ENCODE measurements at regions not wholly inside any gene's neighbourhood (a gene's known extent, or its start where the extent isn't known, plus 50 kb on each side); places are given as distances from the start of the nearest gene placed in this dataset.

DNA sequence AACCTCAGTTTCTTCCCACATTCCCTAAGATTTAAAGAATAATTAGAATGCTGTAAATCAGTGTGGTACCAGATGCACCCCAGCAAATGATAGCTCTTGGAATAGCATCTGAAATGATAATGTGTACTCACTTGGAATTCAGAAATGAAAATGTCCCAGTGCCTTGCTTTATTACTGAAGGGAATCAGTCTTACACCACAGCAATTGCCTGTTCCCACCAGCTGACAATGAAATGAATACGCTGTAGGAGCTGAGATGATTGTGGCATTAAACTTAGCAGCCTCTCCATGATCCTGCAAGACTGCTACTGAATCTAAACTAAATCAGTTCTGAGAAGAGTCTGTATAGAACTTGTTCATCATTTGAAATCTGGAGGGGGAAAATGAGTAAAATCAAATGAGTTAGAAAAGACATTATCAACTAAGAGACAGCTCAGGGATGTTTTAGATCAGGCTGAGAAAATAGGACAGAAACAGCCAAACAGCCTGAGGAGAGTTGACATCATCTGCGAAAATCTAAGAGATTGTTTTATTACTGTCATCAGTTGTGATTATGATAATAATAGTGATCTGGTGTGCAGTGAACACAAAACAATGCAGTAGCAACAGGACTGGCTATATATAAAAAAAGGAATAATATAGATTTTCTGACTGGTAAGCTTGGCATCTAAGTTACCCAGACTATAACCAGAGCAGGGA is 108.6 kb upstream of the SLC13A1 start:
- H2BK12ac ChIP-seq (ENCODE audit: insufficient read length, low read depth, low read length), result no peak overlapping the region
- no peaks in the 10 kb centered on the region for H3K9me3 ChIP-seq (ENCODE audit: control insufficient read depth, low read depth, low read length)
- no peaks in the 10 kb centered on the region for H3K79me2 ChIP-seq (ENCODE audit: insufficient read depth, low read length)
- no peak overlapping the region for H4K8ac ChIP-seq (replicated peaks; ENCODE audit: insufficient read length, low read depth, low read length)
- H4K91ac ChIP-seq (ENCODE audit: insufficient read length, low read depth, low read length), result no peak overlapping the region
- H3K9ac ChIP-seq (ENCODE audit: extremely low read depth, insufficient read length, low read length), result no peak overlapping the region
- H2BK15ac ChIP-seq (ENCODE audit: low read depth, low read length), result no peak overlapping the region
- no peak overlapping the region for H3K4ac ChIP-seq (ENCODE audit: low read depth, low read length)
- no peak overlapping the region for H3K4me2 ChIP-seq (ENCODE audit: insufficient read depth, insufficient read length, low read length)
- Mint-ChIP-seq H3K4me3 (no peak overlapping the region), H3K9me3 (no peaks in the 10 kb centered on the region), H3K4me1 (peaks cover 5 to 8% of the 10 kb centered on the region in 2 experiments), H3K27me3 (ENCODE audit: low read depth) (no peaks in the 10 kb centered on the region), H3K36me3 (ENCODE audit: insufficient read depth in 1 of 3, low read depth in 3 of 3) (no peaks in the 10 kb centered on the region), H3K27ac (no peak overlapping the region)
- no peak overlapping the region for H2AK5ac ChIP-seq (ENCODE audit: insufficient read length, low read length)
- no peak overlapping the region for H2BK5ac ChIP-seq (ENCODE audit: insufficient read length, low read length)
- H3K79me1 ChIP-seq (ENCODE audit: insufficient read depth, low read depth, low read length, poor library complexity, severe bottlenecking), result no peaks in the 10 kb centered on the region
- no peak overlapping the region for H2BK120ac ChIP-seq (ENCODE audit: low read depth, low read length, poor library complexity, severe bottlenecking)
- no peak overlapping the region for H3T11ph ChIP-seq (ENCODE audit: low read length)
- WGBS (ENCODE audit: extremely low coverage, insufficient read length, low lambda C conversion rate), result no CpG with 5 or more reads among the region's 2 CpGs
- H3K18ac ChIP-seq (ENCODE audit: insufficient read length, low read depth, low read length), result no peak overlapping the region
- no peak for DNase-seq
- H3K27me3 ChIP-seq (ENCODE audit: insufficient read depth, low read length), result no peaks in the 10 kb centered on the region
- no peak overlapping the region for H2AFZ ChIP-seq (ENCODE audit: low read length)
- H4K5ac ChIP-seq (ENCODE audit: insufficient read length, low read depth, low read length), result no peak overlapping the region
- H2BK20ac ChIP-seq (ENCODE audit: low read depth, low read length, poor library complexity, severe bottlenecking), result no peak overlapping the region
- no peak overlapping the region for H3K27ac ChIP-seq (ENCODE audit: insufficient read length, low read depth, low read length)
- no peak overlapping the region for H3K23ac ChIP-seq (ENCODE audit: insufficient read length, low read depth, low read length)
- TF ChIP-seq, protein P1, sequence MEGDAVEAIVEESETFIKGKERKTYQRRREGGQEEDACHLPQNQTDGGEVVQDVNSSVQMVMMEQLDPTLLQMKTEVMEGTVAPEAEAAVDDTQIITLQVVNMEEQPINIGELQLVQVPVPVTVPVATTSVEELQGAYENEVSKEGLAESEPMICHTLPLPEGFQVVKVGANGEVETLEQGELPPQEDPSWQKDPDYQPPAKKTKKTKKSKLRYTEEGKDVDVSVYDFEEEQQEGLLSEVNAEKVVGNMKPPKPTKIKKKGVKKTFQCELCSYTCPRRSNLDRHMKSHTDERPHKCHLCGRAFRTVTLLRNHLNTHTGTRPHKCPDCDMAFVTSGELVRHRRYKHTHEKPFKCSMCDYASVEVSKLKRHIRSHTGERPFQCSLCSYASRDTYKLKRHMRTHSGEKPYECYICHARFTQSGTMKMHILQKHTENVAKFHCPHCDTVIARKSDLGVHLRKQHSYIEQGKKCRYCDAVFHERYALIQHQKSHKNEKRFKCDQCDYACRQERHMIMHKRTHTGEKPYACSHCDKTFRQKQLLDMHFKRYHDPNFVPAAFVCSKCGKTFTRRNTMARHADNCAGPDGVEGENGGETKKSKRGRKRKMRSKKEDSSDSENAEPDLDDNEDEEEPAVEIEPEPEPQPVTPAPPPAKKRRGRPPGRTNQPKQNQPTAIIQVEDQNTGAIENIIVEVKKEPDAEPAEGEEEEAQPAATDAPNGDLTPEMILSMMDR (conservative IDR thresholded peaks at IDR 0.05), result no peak
- H3K14ac ChIP-seq (ENCODE audit: insufficient read depth, low read length), result no peak overlapping the region
- H3K4me1 ChIP-seq (ENCODE audit: insufficient read depth, low read length), result no peaks in the 10 kb centered on the region
- H3K56ac ChIP-seq (ENCODE audit: insufficient read length, low read depth, low read length), result no peak overlapping the region
- no peaks in the 10 kb centered on the region for H4K20me1 ChIP-seq (ENCODE audit: control insufficient read depth, insufficient read depth, insufficient read length)
- H3K23me2 ChIP-seq (ENCODE audit: insufficient read length, low read depth, low read length, poor library complexity, severe bottlenecking), result no peaks in the 10 kb centered on the region

Data from H9 (cell line).